Stomach (tissue), 4 donors: ENCODE measurements at regions not wholly inside any gene's neighbourhood (a gene's known extent, or its start where the extent isn't known, plus 50 kb on each side); places are given as distances from the start of the nearest gene placed in this dataset.

Experiments
- EP300 ChIP-seq: sonication (generic); formaldehyde crosslinking; IDR thresholded peaks from one replicate; pipeline ENCODE4 v1.6.1; 2017; ENCODE audit warnings: antibody characterized with exemption
- POLR2A ChIP-seq, 4 donors: fragments of 450-650 bp; IDR thresholded peaks; one replicate each; pipeline ENCODE4 v1.6.1; 2016; ENCODE audit warnings: antibody characterized with exemption in 4 of 4, control low read depth in 2 of 4, mild to moderate bottlenecking in 1 of 4, moderate library complexity in 1 of 4
- POLR2AphosphoS5 ChIP-seq, 3 donors: sonication (generic); formaldehyde crosslinking; IDR thresholded peaks; one replicate each; pipeline ENCODE4 v1.6.1; 2016; ENCODE audit warnings: antibody characterized with exemption in 3 of 3
- TF ChIP-seq, protein P1 (sequence below), 7 experiments: fragments of 450-650 bp in 4 of 7; fragments of 200-600 bp in 3 of 7; sonication (generic) in 3 of 7; IDR thresholded peaks; one replicate each; pipeline ENCODE4 v1.5.1; 2016 to 2019; ENCODE audit warnings: antibody characterized with exemption in 7 of 7, control low read depth in 2 of 7, mild to moderate bottlenecking in 1 of 7

- TF ChIP-seq, protein P1, sequence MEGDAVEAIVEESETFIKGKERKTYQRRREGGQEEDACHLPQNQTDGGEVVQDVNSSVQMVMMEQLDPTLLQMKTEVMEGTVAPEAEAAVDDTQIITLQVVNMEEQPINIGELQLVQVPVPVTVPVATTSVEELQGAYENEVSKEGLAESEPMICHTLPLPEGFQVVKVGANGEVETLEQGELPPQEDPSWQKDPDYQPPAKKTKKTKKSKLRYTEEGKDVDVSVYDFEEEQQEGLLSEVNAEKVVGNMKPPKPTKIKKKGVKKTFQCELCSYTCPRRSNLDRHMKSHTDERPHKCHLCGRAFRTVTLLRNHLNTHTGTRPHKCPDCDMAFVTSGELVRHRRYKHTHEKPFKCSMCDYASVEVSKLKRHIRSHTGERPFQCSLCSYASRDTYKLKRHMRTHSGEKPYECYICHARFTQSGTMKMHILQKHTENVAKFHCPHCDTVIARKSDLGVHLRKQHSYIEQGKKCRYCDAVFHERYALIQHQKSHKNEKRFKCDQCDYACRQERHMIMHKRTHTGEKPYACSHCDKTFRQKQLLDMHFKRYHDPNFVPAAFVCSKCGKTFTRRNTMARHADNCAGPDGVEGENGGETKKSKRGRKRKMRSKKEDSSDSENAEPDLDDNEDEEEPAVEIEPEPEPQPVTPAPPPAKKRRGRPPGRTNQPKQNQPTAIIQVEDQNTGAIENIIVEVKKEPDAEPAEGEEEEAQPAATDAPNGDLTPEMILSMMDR (IDR thresholded peaks at IDR 0.05): no peak
- TF ChIP-seq POLR2AphosphoS5 (IDR thresholded peaks at IDR 0.05) (no peak), POLR2A (IDR thresholded peaks at IDR 0.05) (no peak), EP300 (no peak)
Observed at GRCh38 chr16:26692658-26693057, 374.1 kb upstream of the C16orf82 start.
